ENCODE measurements at regions not wholly inside any gene's neighbourhood (a gene's known extent, or its start where the extent isn't known, plus 50 kb on each side); places are given as distances from the start of the nearest gene placed in this dataset.
"Not testable (repeated sequence)": the region's sequence is repeated elsewhere in the genome, so short reads cannot be mapped to it uniquely, and the experiment has no call there.

DNA sequence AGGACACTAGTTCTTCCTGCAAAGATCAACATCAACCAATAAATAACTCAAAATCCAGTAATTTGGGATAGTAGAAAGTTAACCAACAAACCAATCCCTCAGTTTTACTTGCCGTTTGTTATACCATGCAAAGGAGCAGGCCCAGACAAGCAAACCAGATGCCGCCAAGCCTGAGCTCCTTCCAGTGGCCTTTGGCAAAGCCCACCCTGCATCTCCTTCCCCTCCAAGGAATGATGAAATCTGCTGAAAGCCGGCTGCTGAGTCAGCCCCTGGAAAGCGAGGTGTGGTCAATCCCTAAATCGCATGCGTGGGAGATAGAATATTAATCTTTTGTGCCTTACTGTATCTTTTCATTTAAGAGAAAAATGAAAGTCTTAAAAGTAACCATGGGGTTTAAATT, 135.7 kb upstream of the VOPP1 start:
- TF ChIP-seq, protein P1, sequence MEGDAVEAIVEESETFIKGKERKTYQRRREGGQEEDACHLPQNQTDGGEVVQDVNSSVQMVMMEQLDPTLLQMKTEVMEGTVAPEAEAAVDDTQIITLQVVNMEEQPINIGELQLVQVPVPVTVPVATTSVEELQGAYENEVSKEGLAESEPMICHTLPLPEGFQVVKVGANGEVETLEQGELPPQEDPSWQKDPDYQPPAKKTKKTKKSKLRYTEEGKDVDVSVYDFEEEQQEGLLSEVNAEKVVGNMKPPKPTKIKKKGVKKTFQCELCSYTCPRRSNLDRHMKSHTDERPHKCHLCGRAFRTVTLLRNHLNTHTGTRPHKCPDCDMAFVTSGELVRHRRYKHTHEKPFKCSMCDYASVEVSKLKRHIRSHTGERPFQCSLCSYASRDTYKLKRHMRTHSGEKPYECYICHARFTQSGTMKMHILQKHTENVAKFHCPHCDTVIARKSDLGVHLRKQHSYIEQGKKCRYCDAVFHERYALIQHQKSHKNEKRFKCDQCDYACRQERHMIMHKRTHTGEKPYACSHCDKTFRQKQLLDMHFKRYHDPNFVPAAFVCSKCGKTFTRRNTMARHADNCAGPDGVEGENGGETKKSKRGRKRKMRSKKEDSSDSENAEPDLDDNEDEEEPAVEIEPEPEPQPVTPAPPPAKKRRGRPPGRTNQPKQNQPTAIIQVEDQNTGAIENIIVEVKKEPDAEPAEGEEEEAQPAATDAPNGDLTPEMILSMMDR (IDR thresholded peaks at IDR 0.05), result not testable (repeated sequence)
- TF ChIP-seq POLR2A (IDR thresholded peaks at IDR 0.05), result not testable (repeated sequence)
